ENCODE measurements at regions not wholly inside any gene's neighbourhood (a gene's known extent, or its start where the extent isn't known, plus 50 kb on each side); places are given as distances from the start of the nearest gene placed in this dataset.

DNA sequence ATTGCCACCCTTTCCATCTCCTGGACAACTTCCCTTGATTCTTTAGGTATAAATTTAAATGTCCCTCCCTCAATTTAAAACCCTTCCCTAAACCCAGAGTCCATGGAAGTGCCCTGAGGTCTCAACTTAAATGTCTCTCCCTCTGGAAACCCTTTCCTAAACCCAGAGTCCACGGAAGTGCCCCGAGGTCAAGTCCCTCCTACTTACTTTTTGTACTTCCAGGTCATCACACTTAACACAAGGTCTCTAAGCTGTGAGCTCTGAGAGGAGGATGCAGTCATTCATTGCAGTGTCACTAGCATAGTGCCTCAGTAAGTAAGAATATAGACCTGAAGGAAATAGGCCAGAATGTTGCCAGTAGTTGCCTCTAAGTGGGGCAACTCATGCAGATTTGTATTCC, 78.2 kb upstream of the BNC1 start:
- no TSS peak for BruUV-seq (replicated peaks)
- Mint-ChIP-seq H3K4me3 (ENCODE audit: unreplicated experiment) (no peak overlapping the region), H3K27me3 (ENCODE audit: insufficient read depth, unreplicated experiment) (peaks cover 17% of the 10 kb centered on the region), H3K9me3 (ENCODE audit: unreplicated experiment) (no peaks in the 10 kb centered on the region), H3K4me1 (ENCODE audit: low read depth, unreplicated experiment) (peaks cover 5% of the 10 kb centered on the region), H3K36me3 (ENCODE audit: insufficient read depth, unreplicated experiment) (no peaks in the 10 kb centered on the region), H3K27ac (ENCODE audit: unreplicated experiment) (no peak overlapping the region)
- DNase-seq: no peak
- POLR2A ChIA-PET: no interaction called here
- Histone ChIP-seq H3K36me3 (ENCODE audit: control insufficient read depth, insufficient read depth, low read length) (no peaks in the 10 kb centered on the region), H3K27me3 (replicated peaks; ENCODE audit: control insufficient read depth, insufficient read depth, low read length) (no peaks in the 10 kb centered on the region), H3K4me3 (ENCODE audit: low read depth, low read length) (no peak overlapping the region), H3K4me1 (no peaks in the 10 kb centered on the region), H3K9me3 (no peaks in the 10 kb centered on the region)
- TF ChIP-seq, protein P1, sequence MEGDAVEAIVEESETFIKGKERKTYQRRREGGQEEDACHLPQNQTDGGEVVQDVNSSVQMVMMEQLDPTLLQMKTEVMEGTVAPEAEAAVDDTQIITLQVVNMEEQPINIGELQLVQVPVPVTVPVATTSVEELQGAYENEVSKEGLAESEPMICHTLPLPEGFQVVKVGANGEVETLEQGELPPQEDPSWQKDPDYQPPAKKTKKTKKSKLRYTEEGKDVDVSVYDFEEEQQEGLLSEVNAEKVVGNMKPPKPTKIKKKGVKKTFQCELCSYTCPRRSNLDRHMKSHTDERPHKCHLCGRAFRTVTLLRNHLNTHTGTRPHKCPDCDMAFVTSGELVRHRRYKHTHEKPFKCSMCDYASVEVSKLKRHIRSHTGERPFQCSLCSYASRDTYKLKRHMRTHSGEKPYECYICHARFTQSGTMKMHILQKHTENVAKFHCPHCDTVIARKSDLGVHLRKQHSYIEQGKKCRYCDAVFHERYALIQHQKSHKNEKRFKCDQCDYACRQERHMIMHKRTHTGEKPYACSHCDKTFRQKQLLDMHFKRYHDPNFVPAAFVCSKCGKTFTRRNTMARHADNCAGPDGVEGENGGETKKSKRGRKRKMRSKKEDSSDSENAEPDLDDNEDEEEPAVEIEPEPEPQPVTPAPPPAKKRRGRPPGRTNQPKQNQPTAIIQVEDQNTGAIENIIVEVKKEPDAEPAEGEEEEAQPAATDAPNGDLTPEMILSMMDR (IDR thresholded peaks at IDR 0.05; ENCODE audit: insufficient read depth in 1 of 2, low read depth in 1 of 2, low read length in 1 of 2, severe bottlenecking in 1 of 2, unreplicated experiment in 1 of 2): no peak
- CTCF ChIA-PET: no interaction called here
- intact Hi-C loops (cut with micrococcal nuclease; ENCODE audit: unreplicated experiment): no loop called here

DNA sequence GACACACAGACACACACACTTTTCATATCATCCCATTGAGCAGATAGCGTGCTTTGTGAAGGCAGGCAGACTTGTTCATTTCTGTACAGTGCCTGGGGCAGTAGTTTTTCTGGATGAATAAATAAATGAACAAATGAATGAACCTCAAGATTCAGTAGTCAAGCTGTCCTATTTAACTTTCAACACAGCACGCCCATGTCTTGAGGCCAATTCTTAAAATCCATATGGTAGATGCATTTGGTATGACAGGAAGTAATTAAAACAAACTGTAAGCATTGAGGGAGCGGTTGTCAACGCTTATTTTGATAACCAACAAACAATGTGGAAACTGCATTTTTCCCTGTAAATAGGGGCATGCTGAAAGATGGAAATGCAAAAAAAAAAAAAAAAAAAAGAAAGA, 80.0 kb upstream of the BNC1 start:
- H3K4me1 Mint-ChIP-seq (ENCODE audit: low read depth, unreplicated experiment): peaks cover 5% of the 10 kb centered on the region
- ChIA-PET POLR2A (no interaction called here), CTCF (no interaction called here)
- no TSS peak for BruUV-seq (replicated peaks)
- no peak overlapping the region for H3K4me3 Mint-ChIP-seq (ENCODE audit: unreplicated experiment)
- H3K36me3 Mint-ChIP-seq (ENCODE audit: insufficient read depth, unreplicated experiment): no peaks in the 10 kb centered on the region
- no peak for DNase-seq
- no peaks in the 10 kb centered on the region for H3K9me3 ChIP-seq
- TF ChIP-seq, protein P1 (IDR thresholded peaks at IDR 0.05; ENCODE audit: insufficient read depth in 1 of 2, low read depth in 1 of 2, low read length in 1 of 2, severe bottlenecking in 1 of 2, unreplicated experiment in 1 of 2): no peak
- intact Hi-C loops (cut with micrococcal nuclease; ENCODE audit: unreplicated experiment): no loop called here
- H3K27ac Mint-ChIP-seq (ENCODE audit: unreplicated experiment): no peak overlapping the region
- H3K36me3 ChIP-seq (ENCODE audit: control insufficient read depth, insufficient read depth, low read length): no peaks in the 10 kb centered on the region
- no peaks in the 10 kb centered on the region for H3K27me3 ChIP-seq (replicated peaks; ENCODE audit: control insufficient read depth, insufficient read depth, low read length)
- no peaks in the 10 kb centered on the region for H3K9me3 Mint-ChIP-seq (ENCODE audit: unreplicated experiment)
- H3K27me3 Mint-ChIP-seq (ENCODE audit: insufficient read depth, unreplicated experiment): peaks cover 21% of the 10 kb centered on the region
- H3K4me1 ChIP-seq: no peaks in the 10 kb centered on the region
- H3K4me3 ChIP-seq (ENCODE audit: low read depth, low read length): no peak overlapping the region

DNA sequence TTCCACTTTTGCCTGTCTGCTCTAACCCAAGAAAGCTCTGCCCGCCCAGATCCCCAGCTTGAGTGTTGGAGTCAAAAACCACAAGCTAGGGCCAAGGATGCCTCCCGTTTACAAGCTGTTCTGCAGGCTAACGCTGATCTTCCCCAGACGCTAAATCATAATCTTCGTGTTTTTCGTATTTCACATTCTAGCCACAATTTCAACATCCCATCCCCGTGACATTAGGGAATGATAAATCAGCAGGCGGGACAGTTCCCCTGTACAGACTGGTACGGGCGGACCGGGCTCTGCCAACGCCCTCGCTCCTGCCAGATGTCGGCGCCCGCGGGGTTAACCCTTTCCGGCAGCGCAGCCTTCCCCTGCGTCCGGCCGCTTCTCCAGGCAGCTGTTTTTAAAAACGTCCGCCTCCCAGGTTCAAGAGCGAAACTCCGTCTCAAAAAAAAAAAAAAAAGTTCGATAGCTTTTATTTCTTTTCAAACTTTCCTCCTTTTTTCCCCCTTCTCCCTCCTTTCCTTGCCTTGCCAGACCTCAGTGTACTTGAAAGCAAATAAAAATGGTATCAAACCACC, 81.0 kb upstream of the BNC1 start:
- Histone ChIP-seq H3K36me3 (ENCODE audit: control insufficient read depth, insufficient read depth, low read length) (no peaks in the 10 kb centered on the region), H3K27me3 (replicated peaks; ENCODE audit: control insufficient read depth, insufficient read depth, low read length) (no peaks in the 10 kb centered on the region), H3K4me3 (ENCODE audit: low read depth, low read length) (no peak overlapping the region), H3K4me1 (no peaks in the 10 kb centered on the region), H3K9me3 (no peaks in the 10 kb centered on the region)
- no peak for DNase-seq
- Mint-ChIP-seq H3K4me3 (ENCODE audit: unreplicated experiment) (peak overlapping the region; percentile 46), H3K9me3 (ENCODE audit: unreplicated experiment) (no peaks in the 10 kb centered on the region), H3K4me1 (ENCODE audit: low read depth, unreplicated experiment) (peaks cover 5% of the 10 kb centered on the region), H3K27ac (ENCODE audit: unreplicated experiment) (no peak overlapping the region), H3K27me3 (ENCODE audit: insufficient read depth, unreplicated experiment) (peaks cover 23% of the 10 kb centered on the region), H3K36me3 (ENCODE audit: insufficient read depth, unreplicated experiment) (no peaks in the 10 kb centered on the region)
- ChIA-PET CTCF (no interaction called here), POLR2A (no interaction called here)
- BruUV-seq (replicated peaks): no TSS peak
- TF ChIP-seq, protein P1 (IDR thresholded peaks at IDR 0.05; ENCODE audit: insufficient read depth in 1 of 2, low read depth in 1 of 2, low read length in 1 of 2, severe bottlenecking in 1 of 2, unreplicated experiment in 1 of 2): no peak
- intact Hi-C loops (cut with micrococcal nuclease; ENCODE audit: unreplicated experiment): no loop called here

All from Caco-2 (cell line).